Bronchial epithelial cell (primary cell): ENCODE measurements at regions not wholly inside any gene's neighbourhood (a gene's known extent, or its start where the extent isn't known, plus 50 kb on each side); places are given as distances from the start of the nearest gene placed in this dataset.
A peak's percentile ranks its signal among the peaks of the same experiment; 100 is the strongest.

ENCODE experiments used
- DNase-seq: peaks from one replicate; pipeline ENCODE4 v3.0.0-alpha.2; 2010; ENCODE audit warnings: low read depth
- FAIRE-seq: peaks from 2 replicates; lab custom pipeline; 2011; peaks lifted over from hg19 to GRCh38; lab: Jason Lieb, UNC
- H3K27me3 ChIP-seq: 2 replicates; pipeline ENCODE4 v1.5.1; 2011; ENCODE audit warnings: low read length; ENCODE audit not compliant: control insufficient read depth, insufficient read depth
- H3K36me3 ChIP-seq: 2 replicates; pipeline ENCODE4 v1.5.1; 2011; ENCODE audit warnings: low read length; ENCODE audit not compliant: control insufficient read depth, insufficient read depth
- H3K4me3 ChIP-seq: 2 replicates; pipeline ENCODE4 v1.5.1; 2011; ENCODE audit warnings: mild to moderate bottlenecking, low read depth, low read length, control low read depth
- TF ChIP-seq, protein P1 (sequence below): IDR thresholded peaks from 2 replicates; pipeline ENCODE4 v1.5.1; 2011; ENCODE audit warnings: mild to moderate bottlenecking, moderate library complexity, low read length, control low read depth, inconsistent platforms; ENCODE audit not compliant: insufficient read depth, severe bottlenecking

DNA sequence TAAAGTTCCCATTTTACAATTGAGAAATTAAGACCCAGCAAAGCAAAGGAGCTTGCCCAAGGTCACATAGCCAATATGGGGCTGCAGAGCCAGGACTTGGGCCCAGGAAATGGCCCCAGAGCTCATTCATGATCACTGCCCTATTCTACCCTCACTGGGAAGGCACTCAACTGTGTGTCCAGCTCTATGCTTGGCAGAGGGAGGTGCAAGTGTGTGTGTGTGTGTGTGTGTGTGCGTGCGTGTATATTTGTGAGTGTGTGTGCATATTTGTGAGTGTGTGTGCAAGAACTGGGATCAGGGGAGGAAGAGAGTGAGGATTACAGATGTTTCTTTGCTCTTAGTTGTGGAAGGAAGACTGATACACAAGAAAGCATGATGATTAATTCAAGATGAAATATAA, 151.2 kb upstream of the CRY1 start:
- no peak for DNase-seq
- Histone ChIP-seq H3K27me3 (no peaks in the 10 kb centered on the region), H3K36me3 (no peaks in the 10 kb centered on the region), H3K4me3 (no peak overlapping the region)
- TF ChIP-seq, protein P1, sequence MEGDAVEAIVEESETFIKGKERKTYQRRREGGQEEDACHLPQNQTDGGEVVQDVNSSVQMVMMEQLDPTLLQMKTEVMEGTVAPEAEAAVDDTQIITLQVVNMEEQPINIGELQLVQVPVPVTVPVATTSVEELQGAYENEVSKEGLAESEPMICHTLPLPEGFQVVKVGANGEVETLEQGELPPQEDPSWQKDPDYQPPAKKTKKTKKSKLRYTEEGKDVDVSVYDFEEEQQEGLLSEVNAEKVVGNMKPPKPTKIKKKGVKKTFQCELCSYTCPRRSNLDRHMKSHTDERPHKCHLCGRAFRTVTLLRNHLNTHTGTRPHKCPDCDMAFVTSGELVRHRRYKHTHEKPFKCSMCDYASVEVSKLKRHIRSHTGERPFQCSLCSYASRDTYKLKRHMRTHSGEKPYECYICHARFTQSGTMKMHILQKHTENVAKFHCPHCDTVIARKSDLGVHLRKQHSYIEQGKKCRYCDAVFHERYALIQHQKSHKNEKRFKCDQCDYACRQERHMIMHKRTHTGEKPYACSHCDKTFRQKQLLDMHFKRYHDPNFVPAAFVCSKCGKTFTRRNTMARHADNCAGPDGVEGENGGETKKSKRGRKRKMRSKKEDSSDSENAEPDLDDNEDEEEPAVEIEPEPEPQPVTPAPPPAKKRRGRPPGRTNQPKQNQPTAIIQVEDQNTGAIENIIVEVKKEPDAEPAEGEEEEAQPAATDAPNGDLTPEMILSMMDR: no peak
- peak; percentile 52 for FAIRE-seq

DNA sequence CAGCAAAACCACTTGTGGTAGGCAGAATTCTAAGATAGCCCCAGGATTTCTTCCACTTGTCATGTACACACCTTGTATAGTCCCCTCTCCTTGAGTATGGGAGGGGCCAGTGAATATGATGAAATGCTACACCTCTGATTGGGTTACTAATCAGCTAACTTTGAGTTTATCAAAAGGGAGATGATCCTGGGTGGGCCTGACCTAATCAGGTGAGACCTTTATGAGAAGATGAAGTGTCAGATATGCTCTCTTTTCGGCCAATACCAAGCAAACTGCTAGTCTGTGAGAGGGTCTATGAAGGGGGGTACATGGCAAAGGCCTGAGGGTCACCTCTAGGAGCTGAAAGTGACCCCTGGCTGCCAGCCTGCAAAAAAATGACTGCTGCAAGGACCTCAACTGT, 154.3 kb upstream of the CRY1 start:
- H3K27me3 ChIP-seq: no peaks in the 10 kb centered on the region
- DNase-seq (no peak), FAIRE-seq (no peak)
- TF ChIP-seq, protein P1: no peak
- H3K36me3 ChIP-seq: no peaks in the 10 kb centered on the region
- no peak overlapping the region for H3K4me3 ChIP-seq

DNA sequence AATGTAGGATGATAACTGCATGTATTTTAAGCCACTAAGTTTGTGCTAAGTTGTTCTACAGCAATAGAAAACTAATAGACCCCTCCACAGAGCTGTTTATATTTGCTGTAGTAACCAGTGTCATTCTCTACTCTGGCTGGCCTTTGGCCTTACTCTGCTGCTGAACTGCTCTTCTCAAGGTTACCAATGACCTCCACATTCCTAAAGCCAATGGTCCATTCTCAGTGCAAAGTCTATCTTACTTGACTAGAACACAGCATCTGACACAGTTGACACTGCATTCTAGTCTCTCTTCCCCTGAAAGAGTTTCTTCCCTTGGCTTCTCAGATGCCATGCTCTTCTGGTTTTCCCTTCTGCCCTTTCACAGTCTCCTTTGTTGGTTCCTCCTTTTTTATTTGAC, 154.8 kb upstream of the CRY1 start:
- FAIRE-seq (no peak), DNase-seq (no peak)
- no peaks in the 10 kb centered on the region for H3K36me3 ChIP-seq
- H3K27me3 ChIP-seq: no peaks in the 10 kb centered on the region
- H3K4me3 ChIP-seq: no peak overlapping the region
- TF ChIP-seq, protein P1: no peak

DNA sequence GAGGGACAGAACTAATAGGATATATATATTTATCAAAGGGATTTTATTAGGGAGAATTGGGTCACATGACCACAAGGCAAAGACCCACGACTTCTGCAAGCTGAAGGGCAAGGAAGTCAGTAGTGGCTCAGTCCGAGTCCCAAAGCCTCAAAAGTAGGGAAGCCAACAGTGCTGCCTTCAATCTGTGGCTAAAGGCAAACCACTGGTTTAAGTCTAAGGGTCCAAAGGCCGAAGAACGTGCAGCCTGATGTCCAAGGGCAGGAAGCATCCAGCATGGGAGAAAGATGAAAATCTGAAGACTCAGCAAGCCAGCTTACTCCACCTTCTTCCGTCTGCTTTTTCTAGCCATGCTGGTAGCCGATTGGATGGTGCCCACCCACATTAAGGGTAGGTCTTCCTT, 157.9 kb upstream of the CRY1 start:
- TF ChIP-seq, protein P1: no peak
- no peak for FAIRE-seq
- no peak overlapping the region for H3K4me3 ChIP-seq

DNA sequence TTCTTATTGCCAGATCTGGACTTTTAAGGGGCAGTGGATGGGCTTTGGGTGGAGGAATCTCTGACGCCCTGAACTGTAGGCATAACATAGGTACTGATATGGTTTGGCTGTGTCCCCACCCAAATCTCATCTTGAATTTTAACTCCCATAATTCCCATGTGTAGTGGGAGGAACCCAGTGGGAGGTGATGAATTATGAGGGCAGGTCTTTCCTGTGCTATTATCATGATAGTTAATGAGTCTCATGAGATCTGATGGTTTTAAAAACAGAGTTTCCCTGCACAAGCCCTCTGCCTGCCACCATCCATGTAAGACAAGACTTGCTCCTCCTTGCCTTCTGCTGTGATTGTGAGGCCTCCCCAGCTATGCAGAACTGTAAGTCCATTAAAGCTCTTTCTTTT, 160.0 kb upstream of the CRY1 start:
- no peak for DNase-seq
- TF ChIP-seq, protein P1: no peak
- Histone ChIP-seq H3K4me3 (no peak overlapping the region), H3K27me3 (no peaks in the 10 kb centered on the region), H3K36me3 (no peaks in the 10 kb centered on the region)
- no peak for FAIRE-seq

More for the DNA sequence above, 157.9 kb upstream of the CRY1 start:
- no peaks in the 10 kb centered on the region for H3K27me3 ChIP-seq
- no peak for DNase-seq
- H3K36me3 ChIP-seq: no peaks in the 10 kb centered on the region

DNA sequence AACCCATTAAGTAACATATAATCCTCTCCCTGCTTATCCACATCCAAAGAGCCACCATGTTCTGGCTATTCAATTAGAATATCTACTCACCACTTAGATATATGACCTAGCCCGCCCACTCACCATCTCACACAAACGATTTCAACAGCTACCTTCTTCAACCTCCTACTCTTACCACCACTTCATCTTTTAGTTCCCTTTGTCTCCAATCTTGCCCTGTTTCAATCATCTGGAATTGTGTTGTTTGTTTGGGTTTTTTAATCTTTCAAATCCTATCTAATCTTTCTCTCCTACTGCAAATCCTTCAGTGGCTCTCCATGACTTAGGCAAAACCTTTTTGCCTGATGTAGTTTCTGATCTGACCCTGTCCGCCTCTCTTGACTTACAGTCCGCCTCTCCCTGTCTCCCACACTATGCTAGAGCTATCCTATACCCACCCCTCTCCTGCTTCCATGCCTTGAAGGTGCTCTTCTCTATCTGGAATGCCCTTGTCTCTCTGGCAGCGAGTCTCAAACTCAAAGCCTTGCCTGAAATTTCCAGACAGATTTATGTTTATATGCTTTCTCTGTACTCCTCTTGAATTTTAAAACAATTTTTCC, 161.0 kb upstream of the CRY1 start:
- FAIRE-seq (no peak), DNase-seq (no peak)
- H3K36me3 ChIP-seq: no peaks in the 10 kb centered on the region

More for the DNA sequence above, 161.0 kb upstream of the CRY1 start:
- no peaks in the 10 kb centered on the region for H3K27me3 ChIP-seq
- TF ChIP-seq, protein P1: no peak
- H3K4me3 ChIP-seq: no peak overlapping the region
